ENCODE measurements at regions not wholly inside any gene's neighbourhood (a gene's known extent, or its start where the extent isn't known, plus 50 kb on each side); places are given as distances from the start of the nearest gene placed in this dataset.
"Not testable (repeated sequence)": the region's sequence is repeated elsewhere in the genome, so short reads cannot be mapped to it uniquely, and the experiment has no call there.

DNA sequence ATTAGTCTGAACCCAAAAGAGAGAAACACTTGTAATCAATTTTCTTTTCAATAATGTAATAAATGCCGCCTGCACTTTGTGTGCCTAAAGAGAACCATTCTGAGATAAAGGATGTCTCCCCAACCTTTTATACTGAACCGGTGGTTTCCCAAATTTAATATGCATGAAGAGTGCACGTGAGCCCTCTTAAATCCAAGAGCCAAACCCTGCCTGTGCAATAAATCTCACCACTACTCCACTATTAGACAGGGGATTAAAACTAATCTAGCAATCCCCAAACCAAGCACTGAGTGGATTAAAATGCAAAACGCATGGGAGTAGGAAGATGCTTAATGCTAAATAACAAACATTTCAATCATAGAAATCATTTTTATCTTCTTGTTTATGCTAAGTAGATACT is 351.0 kb upstream of the PSMD7 start:
- Histone ChIP-seq H3K27ac (ENCODE audit: low read depth, low read length, poor library complexity, severe bottlenecking) (no peak overlapping the region), H3K36me3 (ENCODE audit: insufficient read depth, low read length) (no peaks in the 10 kb centered on the region), H3K4me1 (ENCODE audit: insufficient read depth, low read length, poor library complexity, severe bottlenecking) (no peaks in the 10 kb centered on the region), H3K4me2 (ENCODE audit: low read length) (no peak overlapping the region), H3K9me2 (ENCODE audit: insufficient read depth, low read length) (no peaks in the 10 kb centered on the region), H3K4me3 (ENCODE audit: low read depth, low read length, poor library complexity, severe bottlenecking) (no peak overlapping the region), H4K20me1 (ENCODE audit: insufficient read depth, low read length) (no peaks in the 10 kb centered on the region), H3K79me2 (ENCODE audit: insufficient read depth, low read depth, low read length) (no peaks in the 10 kb centered on the region), H2AFZ (ENCODE audit: low read length) (no peak overlapping the region), H3K9me3 (ENCODE audit: low read length) (no peaks in the 10 kb centered on the region)
- TF ChIP-seq, protein P1, sequence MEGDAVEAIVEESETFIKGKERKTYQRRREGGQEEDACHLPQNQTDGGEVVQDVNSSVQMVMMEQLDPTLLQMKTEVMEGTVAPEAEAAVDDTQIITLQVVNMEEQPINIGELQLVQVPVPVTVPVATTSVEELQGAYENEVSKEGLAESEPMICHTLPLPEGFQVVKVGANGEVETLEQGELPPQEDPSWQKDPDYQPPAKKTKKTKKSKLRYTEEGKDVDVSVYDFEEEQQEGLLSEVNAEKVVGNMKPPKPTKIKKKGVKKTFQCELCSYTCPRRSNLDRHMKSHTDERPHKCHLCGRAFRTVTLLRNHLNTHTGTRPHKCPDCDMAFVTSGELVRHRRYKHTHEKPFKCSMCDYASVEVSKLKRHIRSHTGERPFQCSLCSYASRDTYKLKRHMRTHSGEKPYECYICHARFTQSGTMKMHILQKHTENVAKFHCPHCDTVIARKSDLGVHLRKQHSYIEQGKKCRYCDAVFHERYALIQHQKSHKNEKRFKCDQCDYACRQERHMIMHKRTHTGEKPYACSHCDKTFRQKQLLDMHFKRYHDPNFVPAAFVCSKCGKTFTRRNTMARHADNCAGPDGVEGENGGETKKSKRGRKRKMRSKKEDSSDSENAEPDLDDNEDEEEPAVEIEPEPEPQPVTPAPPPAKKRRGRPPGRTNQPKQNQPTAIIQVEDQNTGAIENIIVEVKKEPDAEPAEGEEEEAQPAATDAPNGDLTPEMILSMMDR (conservative IDR thresholded peaks at IDR 0.05; ENCODE audit: low read length): no peak
- TF ChIP-seq EZH2phosphoT487 (IDR thresholded peaks at IDR 0.05; ENCODE audit: borderline replicate concordance, low read depth, low read length): no peak
- intact Hi-C loops (cut with micrococcal nuclease; ENCODE audit: unreplicated experiment): no loop called here
- ChIA-PET POLR2A (interaction anchor here (0.6 kb wide), 1 partner anchor 25 kb away, joined by 5 read pairs; no protein-coding TSS in a partner anchor), CTCF (ENCODE audit: unreplicated experiment) (no interaction called here)
- DNase-seq (ENCODE audit: low spot score): no peak
- BruUV-seq (replicated peaks): no TSS peak

DNA sequence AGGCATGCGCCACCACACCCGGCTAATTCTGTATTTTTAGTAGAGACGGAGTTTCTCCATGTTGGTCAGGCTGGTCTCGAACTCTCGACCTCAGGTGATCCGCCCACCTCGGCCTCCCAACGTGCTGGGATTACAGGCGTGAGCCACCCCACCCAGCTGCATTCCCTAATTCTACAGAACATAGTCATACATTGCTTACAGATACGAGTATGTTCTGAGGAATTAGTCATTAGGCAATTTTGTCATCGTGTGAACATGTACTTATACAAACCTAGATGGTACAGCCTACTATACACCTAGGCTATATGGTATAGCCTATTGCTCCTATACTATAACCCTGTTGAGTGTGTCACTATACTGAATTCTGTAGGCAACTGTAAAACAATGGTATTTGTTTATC is 353.4 kb upstream of the PSMD7 start:
- POLR2A ChIA-PET: interaction anchor here (0.6 kb wide), 1 partner anchor 25 kb away, joined by 4 read pairs; no protein-coding TSS in a partner anchor
- H3K4me2 ChIP-seq (ENCODE audit: low read length); H2AFZ ChIP-seq (ENCODE audit: low read length); CTCF ChIA-PET (ENCODE audit: unreplicated experiment); H3K79me2 ChIP-seq (ENCODE audit: insufficient read depth, low read depth, low read length); intact Hi-C loops (cut with micrococcal nuclease; ENCODE audit: unreplicated experiment); H3K36me3 ChIP-seq (ENCODE audit: insufficient read depth, low read length); H3K27ac ChIP-seq (ENCODE audit: low read depth, low read length, poor library complexity, severe bottlenecking); DNase-seq (ENCODE audit: low spot score); H3K9me3 ChIP-seq (ENCODE audit: low read length); H3K4me3 ChIP-seq (ENCODE audit: low read depth, low read length, poor library complexity, severe bottlenecking); H4K20me1 ChIP-seq (ENCODE audit: insufficient read depth, low read length); H3K9me2 ChIP-seq (ENCODE audit: insufficient read depth, low read length); BruUV-seq (replicated peaks); H3K4me1 ChIP-seq (ENCODE audit: insufficient read depth, low read length, poor library complexity, severe bottlenecking): not testable (repeated sequence)

DNA sequence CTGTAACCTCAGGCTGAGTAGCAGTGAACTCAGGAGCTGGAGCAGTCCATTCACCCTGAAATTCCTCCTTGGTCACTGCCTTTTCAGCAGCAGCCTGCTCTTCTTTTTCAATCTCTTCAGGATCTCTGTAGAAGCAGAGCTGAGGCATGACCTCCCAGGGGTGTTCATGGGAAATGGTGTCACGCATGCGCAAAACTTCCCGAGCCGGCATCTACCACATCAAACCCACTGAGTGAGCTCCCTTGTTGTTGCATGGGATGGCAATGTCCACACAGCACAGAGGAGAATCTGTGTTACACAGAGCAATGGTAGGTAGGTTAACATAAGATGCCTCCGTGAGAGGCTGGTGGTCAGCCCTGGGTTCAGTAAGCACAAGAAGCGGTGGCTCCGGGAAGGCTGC is 355.8 kb upstream of the PSMD7 start:
- BruUV-seq (replicated peaks); CTCF ChIA-PET (ENCODE audit: unreplicated experiment): not testable (repeated sequence)

DNA sequence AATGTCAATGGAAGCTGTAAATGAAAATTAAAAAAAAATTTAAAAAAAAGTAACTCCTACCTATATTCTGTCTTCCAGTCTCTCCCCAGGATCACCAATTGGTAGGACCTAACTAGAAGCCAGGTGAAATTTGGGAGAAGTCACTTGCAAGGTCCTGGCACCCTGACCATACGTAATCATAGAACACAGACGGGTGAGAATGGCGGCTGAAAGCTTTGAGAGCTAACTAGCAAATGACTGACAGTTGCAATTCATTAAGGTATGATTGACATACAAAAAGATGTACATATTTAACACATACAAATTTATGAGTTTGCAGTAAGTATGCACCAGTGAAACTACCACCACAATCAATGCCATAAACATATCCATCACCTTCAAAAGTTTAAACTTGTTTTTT is 372.7 kb upstream of the PSMD7 start:
- Histone ChIP-seq H3K4me3 (ENCODE audit: low read depth, low read length, poor library complexity, severe bottlenecking) (no peak overlapping the region), H2AFZ (ENCODE audit: low read length) (no peak overlapping the region), H3K27ac (ENCODE audit: low read depth, low read length, poor library complexity, severe bottlenecking) (no peak overlapping the region), H3K79me2 (ENCODE audit: insufficient read depth, low read depth, low read length) (no peaks in the 10 kb centered on the region), H3K9me2 (ENCODE audit: insufficient read depth, low read length) (no peaks in the 10 kb centered on the region), H3K36me3 (ENCODE audit: insufficient read depth, low read length) (no peaks in the 10 kb centered on the region), H3K4me1 (ENCODE audit: insufficient read depth, low read length, poor library complexity, severe bottlenecking) (no peaks in the 10 kb centered on the region), H3K9me3 (ENCODE audit: low read length) (no peaks in the 10 kb centered on the region), H3K4me2 (ENCODE audit: low read length) (no peak overlapping the region), H4K20me1 (ENCODE audit: insufficient read depth, low read length) (no peaks in the 10 kb centered on the region)
- no TSS peak for BruUV-seq (replicated peaks)
- DNase-seq (ENCODE audit: low spot score): no peak
- POLR2A ChIA-PET: interaction anchor here (0.5 to 0.9 kb wide), 2 partner anchors 9 to 116 kb away, joined by 3 to 5 read pairs; no protein-coding TSS in a partner anchor
- TF ChIP-seq EZH2phosphoT487 (IDR thresholded peaks at IDR 0.05; ENCODE audit: borderline replicate concordance, low read depth, low read length): no peak
- TF ChIP-seq, protein P1 (conservative IDR thresholded peaks at IDR 0.05; ENCODE audit: low read length): no peak
- CTCF ChIA-PET (ENCODE audit: unreplicated experiment): no interaction called here
- intact Hi-C loops (cut with micrococcal nuclease; ENCODE audit: unreplicated experiment): no loop called here

More for the DNA sequence above, 355.8 kb upstream of the PSMD7 start:
- H3K4me2 ChIP-seq (ENCODE audit: low read length); DNase-seq (ENCODE audit: low spot score); H2AFZ ChIP-seq (ENCODE audit: low read length); POLR2A ChIA-PET; H3K4me3 ChIP-seq (ENCODE audit: low read depth, low read length, poor library complexity, severe bottlenecking); intact Hi-C loops (cut with micrococcal nuclease; ENCODE audit: unreplicated experiment); H3K79me2 ChIP-seq (ENCODE audit: insufficient read depth, low read depth, low read length); H3K4me1 ChIP-seq (ENCODE audit: insufficient read depth, low read length, poor library complexity, severe bottlenecking); H3K9me3 ChIP-seq (ENCODE audit: low read length); H3K36me3 ChIP-seq (ENCODE audit: insufficient read depth, low read length); H4K20me1 ChIP-seq (ENCODE audit: insufficient read depth, low read length); H3K9me2 ChIP-seq (ENCODE audit: insufficient read depth, low read length); H3K27ac ChIP-seq (ENCODE audit: low read depth, low read length, poor library complexity, severe bottlenecking): not testable (repeated sequence)

Data from OCI-LY7 (cell line).